ENCODE measurements at regions not wholly inside any gene's neighbourhood (a gene's known extent, or its start where the extent isn't known, plus 50 kb on each side); places are given as distances from the start of the nearest gene placed in this dataset.

DNA sequence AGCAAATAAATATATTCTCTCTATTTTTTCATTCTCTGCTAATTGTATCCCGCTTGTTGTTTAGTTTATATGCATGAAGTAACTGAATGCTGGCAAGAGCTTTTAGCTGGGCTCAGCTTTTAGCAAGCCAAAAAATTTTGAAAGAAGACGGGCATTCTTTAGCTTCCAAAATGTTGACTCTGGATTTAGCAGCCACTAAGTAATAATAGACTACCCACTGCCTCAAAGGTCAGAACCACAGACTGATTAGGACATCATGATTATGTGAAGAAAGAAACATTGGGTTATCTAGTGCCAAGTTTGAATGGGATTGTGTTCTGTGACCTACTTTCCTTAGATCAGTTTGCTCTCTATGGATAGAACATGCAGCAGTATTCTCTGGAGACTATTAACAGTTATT is 80.3 kb upstream of the DPH5 start:
- DNase-seq (ENCODE audit: low spot score in 2 of 2): no peak
- Histone ChIP-seq H3K27me3 (no peaks in the 10 kb centered on the region), H3K9me3 (no peaks in the 10 kb centered on the region), H3K27ac (no peak overlapping the region), H3K4me3 (no peak overlapping the region), H3K36me3 (no peaks in the 10 kb centered on the region), H3K4me1 (peaks cover 0 to 3% (median 0%) of the 10 kb centered on the region in 4 donors)
- no peak for TF ChIP-seq POLR2A (IDR thresholded peaks at IDR 0.05)
- no peak for TF ChIP-seq EP300 (IDR thresholded peaks at IDR 0.05)
- TF ChIP-seq, protein P1, sequence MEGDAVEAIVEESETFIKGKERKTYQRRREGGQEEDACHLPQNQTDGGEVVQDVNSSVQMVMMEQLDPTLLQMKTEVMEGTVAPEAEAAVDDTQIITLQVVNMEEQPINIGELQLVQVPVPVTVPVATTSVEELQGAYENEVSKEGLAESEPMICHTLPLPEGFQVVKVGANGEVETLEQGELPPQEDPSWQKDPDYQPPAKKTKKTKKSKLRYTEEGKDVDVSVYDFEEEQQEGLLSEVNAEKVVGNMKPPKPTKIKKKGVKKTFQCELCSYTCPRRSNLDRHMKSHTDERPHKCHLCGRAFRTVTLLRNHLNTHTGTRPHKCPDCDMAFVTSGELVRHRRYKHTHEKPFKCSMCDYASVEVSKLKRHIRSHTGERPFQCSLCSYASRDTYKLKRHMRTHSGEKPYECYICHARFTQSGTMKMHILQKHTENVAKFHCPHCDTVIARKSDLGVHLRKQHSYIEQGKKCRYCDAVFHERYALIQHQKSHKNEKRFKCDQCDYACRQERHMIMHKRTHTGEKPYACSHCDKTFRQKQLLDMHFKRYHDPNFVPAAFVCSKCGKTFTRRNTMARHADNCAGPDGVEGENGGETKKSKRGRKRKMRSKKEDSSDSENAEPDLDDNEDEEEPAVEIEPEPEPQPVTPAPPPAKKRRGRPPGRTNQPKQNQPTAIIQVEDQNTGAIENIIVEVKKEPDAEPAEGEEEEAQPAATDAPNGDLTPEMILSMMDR (IDR thresholded peaks at IDR 0.05): no peak
- 31 to 37% methylated on average over 2 of the region's 2 CpGs for WGBS, 2 donors

- no peak overlapping the region for H3K27ac ChIP-seq
- H3K27me3 ChIP-seq: no peaks in the 10 kb centered on the region
- DNase-seq (ENCODE audit: low spot score in 2 of 2): no peak
- no peak for TF ChIP-seq EP300 (IDR thresholded peaks at IDR 0.05)
- TF ChIP-seq, protein P1 (IDR thresholded peaks at IDR 0.05): no peak
- TF ChIP-seq POLR2A (IDR thresholded peaks at IDR 0.05): no peak
- no peaks in the 10 kb centered on the region for H3K9me3 ChIP-seq
- H3K36me3 ChIP-seq: no peaks in the 10 kb centered on the region
- H3K4me1 ChIP-seq: peaks cover 0 to 5% (median 0%) of the 10 kb centered on the region in 4 donors
- WGBS, 2 donors: 74 to 83% methylated on average over 2 of the region's 2 CpGs
- H3K4me3 ChIP-seq: no peak overlapping the region
Measured at GRCh38 chr1:101102426-101103156, 77.0 kb upstream of the DPH5 start.

DNA sequence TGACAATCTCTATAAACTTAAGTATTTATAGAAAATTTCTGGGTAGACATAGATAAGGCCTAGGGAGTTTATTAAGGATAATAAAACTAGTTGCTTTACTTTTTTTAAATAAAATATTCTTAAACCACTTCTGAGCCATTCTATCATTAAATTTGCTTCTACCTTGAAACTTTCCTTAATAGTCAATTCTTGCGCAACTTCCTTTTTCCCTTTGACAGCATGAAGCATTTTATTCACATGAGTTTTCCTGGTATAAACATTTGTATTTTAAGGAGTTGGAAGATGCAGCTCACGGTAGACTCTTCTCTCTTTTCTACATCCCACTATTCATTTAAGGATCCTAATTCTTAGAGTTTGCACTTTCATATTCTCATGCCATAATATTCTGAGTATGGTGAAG is 75.8 kb upstream of the DPH5 start:
- 71 to 81% methylated on average over 2 of the region's 2 CpGs for WGBS, 2 donors
- H3K27ac ChIP-seq: no peak overlapping the region

DNA sequence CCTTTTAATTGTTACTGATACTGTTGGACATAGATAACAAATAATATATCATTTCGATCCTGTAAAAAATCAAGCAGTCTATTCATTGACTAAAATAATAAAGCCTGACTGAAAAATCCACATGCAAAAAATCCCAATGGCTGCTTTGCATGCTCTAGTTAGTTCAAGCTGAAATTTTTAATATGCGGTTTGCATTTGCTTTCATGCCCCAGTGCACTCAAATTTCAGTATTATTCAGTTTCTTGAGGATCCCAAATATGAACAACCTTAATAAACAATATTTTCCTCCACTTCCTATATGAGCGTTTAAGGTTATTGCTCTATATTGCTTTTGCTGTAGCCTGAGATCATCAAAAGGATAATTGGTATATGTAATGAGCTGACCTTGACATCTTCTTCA is 75.1 kb upstream of the DPH5 start:
- H3K27me3 ChIP-seq: no peaks in the 10 kb centered on the region
- H3K4me1 ChIP-seq: peaks cover 0 to 5% (median 0%) of the 10 kb centered on the region in 4 donors
- WGBS, 2 donors: 82 to 84% methylated on average over 3 of the region's 3 CpGs
- TF ChIP-seq, protein P1 (IDR thresholded peaks at IDR 0.05): no peak
- TF ChIP-seq POLR2A (IDR thresholded peaks at IDR 0.05) (no peak), EP300 (IDR thresholded peaks at IDR 0.05) (no peak)
- no peak overlapping the region for H3K27ac ChIP-seq
- no peak for DNase-seq (ENCODE audit: low spot score in 2 of 2)
- no peaks in the 10 kb centered on the region for H3K9me3 ChIP-seq
- no peak overlapping the region for H3K4me3 ChIP-seq
- H3K36me3 ChIP-seq: no peaks in the 10 kb centered on the region

More for the DNA sequence above, 75.8 kb upstream of the DPH5 start:
- Histone ChIP-seq H3K9me3 (no peaks in the 10 kb centered on the region), H3K4me3 (no peak overlapping the region), H3K36me3 (no peaks in the 10 kb centered on the region), H3K27me3 (no peaks in the 10 kb centered on the region), H3K4me1 (peaks cover 0 to 5% (median 0%) of the 10 kb centered on the region in 4 donors)
- TF ChIP-seq POLR2A (IDR thresholded peaks at IDR 0.05) (no peak), EP300 (IDR thresholded peaks at IDR 0.05) (no peak)
- TF ChIP-seq, protein P1 (IDR thresholded peaks at IDR 0.05): no peak
- DNase-seq (ENCODE audit: low spot score in 2 of 2): no peak

- no peak overlapping the region for H3K4me3 ChIP-seq
- TF ChIP-seq, protein P1 (IDR thresholded peaks at IDR 0.05): no peak
- TF ChIP-seq POLR2A (IDR thresholded peaks at IDR 0.05) (no peak), EP300 (IDR thresholded peaks at IDR 0.05) (no peak)
- H3K27me3 ChIP-seq: no peaks in the 10 kb centered on the region
- no peaks in the 10 kb centered on the region for H3K9me3 ChIP-seq
- WGBS, 2 donors: 80 to 86% methylated on average over 2 of the region's 2 CpGs
- no peak for DNase-seq (ENCODE audit: low spot score in 2 of 2)
- H3K36me3 ChIP-seq: no peaks in the 10 kb centered on the region
- H3K4me1 ChIP-seq: peaks cover 0 to 5% (median 0%) of the 10 kb centered on the region in 4 donors
- no peak overlapping the region for H3K27ac ChIP-seq
Measured at GRCh38 chr1:101098907-101099306, 73.3 kb upstream of the DPH5 start.

All from tibial nerve (tissue), 4 donors.